ENCODE measurements at regions not wholly inside any gene's neighbourhood (a gene's known extent, or its start where the extent isn't known, plus 50 kb on each side); places are given as distances from the start of the nearest gene placed in this dataset.

DNA sequence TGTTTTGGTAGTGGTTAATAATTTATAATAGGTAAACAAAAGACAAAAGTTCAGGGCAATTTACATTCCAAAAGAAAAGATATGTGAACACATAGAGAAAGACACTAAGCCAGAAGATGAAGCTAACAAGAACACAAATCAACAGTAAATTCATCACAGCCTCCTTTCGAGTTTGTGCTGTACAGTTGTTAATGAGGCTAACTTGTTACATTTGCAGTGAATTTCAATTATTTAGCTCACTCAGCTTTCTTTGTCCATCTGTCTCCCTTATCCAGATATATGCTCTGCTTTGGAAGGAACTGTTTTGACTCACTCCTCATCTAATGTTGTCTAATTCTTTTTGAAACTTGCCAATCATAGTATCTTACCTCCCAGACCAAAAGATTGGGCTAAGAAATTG is 423.3 kb upstream of the OLFM3 start:
- Histone ChIP-seq H3K4me1 (ENCODE audit: control insufficient read depth, insufficient read depth, low read length) (no peaks in the 10 kb centered on the region), H4K20me1 (ENCODE audit: control insufficient read depth, insufficient read depth) (no peaks in the 10 kb centered on the region), H3K9ac (ENCODE audit: control insufficient read depth, insufficient read depth, low read length) (no peak overlapping the region), H3K27me3 (replicated peaks in 1 of 2; ENCODE audit: control insufficient read depth in 2 of 2, insufficient read depth in 2 of 2, low read length in 1 of 2) (no peaks in the 10 kb centered on the region), H3K36me3 (ENCODE audit: control insufficient read depth in 2 of 2, insufficient read depth in 2 of 2, low read length in 1 of 2) (no peaks in the 10 kb centered on the region), H3K9me3 (replicated peaks; ENCODE audit: control insufficient read depth, insufficient read depth, low read length) (no peaks in the 10 kb centered on the region), H3K27ac (ENCODE audit: control insufficient read depth, insufficient read depth) (no peak overlapping the region), H3K79me2 (ENCODE audit: control insufficient read depth, insufficient read depth, low read length) (no peaks in the 10 kb centered on the region), H3K4me2 (ENCODE audit: control insufficient read depth, insufficient read depth) (no peak overlapping the region), H2AFZ (ENCODE audit: control insufficient read depth, low read depth, low read length) (no peak overlapping the region), H3K4me3 (no peak overlapping the region)
- WGBS (ENCODE audit: insufficient coverage, insufficient replicate concordance, low lambda C conversion rate, missing lambda C conversion rate): 0% methylated on average over 1 of the region's 1 CpG
- in situ Hi-C loops (cut with MboI) (no loop called here), intact Hi-C loops (cut with micrococcal nuclease; ENCODE audit: unreplicated experiment) (no loop called here)
- FAIRE-seq (no peak), DNase-seq (ENCODE audit: low read depth, low spot score) (no peak), ATAC-seq (no peak)
- no peak for TF ChIP-seq JUNB (IDR thresholded peaks at IDR 0.05)
- TF ChIP-seq PAX5 (IDR thresholded peaks at IDR 0.05; ENCODE audit: borderline replicate concordance, low read depth, low read length): no peak
- TF ChIP-seq KDM1A (IDR thresholded peaks at IDR 0.05; ENCODE audit: borderline replicate concordance): no peak
- TF ChIP-seq SREBF1 (IDR thresholded peaks at IDR 0.05; ENCODE audit: low read length): no peak
- TF ChIP-seq ZNF24 (IDR thresholded peaks at IDR 0.05): no peak
- no peak for TF ChIP-seq TCF7 (IDR thresholded peaks at IDR 0.05; ENCODE audit: borderline replicate concordance)
- no peak for TF ChIP-seq SMARCA5 (IDR thresholded peaks at IDR 0.05)
- no peak for TF ChIP-seq MTA2 (IDR thresholded peaks at IDR 0.05; ENCODE audit: low read depth)
- no peak for TF ChIP-seq ZBTB40 (IDR thresholded peaks at IDR 0.05; ENCODE audit: borderline replicate concordance)
- ChIA-PET SMC1A (ENCODE audit: uncharacterized antibody, unreplicated experiment) (no interaction called here), CTCF (no interaction called here), RAD21 (ENCODE audit: unreplicated experiment) (no interaction called here), POLR2A (no interaction called here)
- no TSS peak for BruUV-seq (replicated peaks)
